HG02610 (cell line): ENCODE measurements at regions not wholly inside any gene's neighbourhood (a gene's known extent, or its start where the extent isn't known, plus 50 kb on each side); places are given as distances from the start of the nearest gene placed in this dataset.

Experiments
- ATAC-seq: cut with Tn5 transposase; IDR thresholded peaks from one replicate; pipeline ENCODE4 v1.9.1; 2021; ENCODE audit warnings: mild to moderate bottlenecking, moderate library complexity; ENCODE audit not compliant: unreplicated experiment

DNA sequence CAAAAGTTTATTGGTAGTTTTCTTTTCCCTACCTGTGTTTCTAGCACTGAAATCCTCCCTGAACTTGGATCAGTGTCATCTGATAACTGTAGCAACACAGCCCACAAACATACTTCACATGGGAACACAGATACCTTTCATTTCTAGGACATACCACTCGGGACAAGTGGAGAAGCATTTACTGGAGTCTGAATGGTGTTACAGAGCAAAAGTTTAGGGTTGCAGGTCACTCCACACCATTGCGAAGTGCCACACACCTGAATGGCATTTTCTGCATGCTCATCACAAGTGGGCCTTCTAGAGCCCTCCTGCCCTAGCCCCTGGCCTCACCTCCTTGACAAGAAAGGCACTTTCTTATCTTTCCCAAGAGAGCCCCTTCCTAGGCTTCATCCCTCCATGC, 184.8 kb upstream of the PKDCC start:
- ATAC-seq, result no peak

DNA sequence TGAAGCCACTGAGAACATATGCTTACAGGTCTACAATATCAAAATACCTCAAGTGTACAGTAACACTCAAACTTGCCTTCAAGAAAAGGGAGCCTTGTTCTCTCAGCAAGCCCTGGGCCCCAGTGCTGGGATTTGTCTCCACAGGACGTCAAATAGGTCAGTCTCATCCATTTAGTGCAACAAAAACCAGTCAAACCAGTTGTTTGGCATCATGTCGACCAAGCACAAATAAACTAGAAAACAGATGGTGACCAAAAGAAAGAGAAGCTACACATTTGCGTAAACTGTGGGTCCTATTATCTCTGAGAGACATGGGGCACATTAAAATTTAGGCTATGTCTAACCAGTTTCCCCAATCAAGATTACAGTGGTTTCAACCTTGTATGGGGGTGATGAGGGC, 182.6 kb upstream of the PKDCC start:
- ATAC-seq, result no peak

DNA sequence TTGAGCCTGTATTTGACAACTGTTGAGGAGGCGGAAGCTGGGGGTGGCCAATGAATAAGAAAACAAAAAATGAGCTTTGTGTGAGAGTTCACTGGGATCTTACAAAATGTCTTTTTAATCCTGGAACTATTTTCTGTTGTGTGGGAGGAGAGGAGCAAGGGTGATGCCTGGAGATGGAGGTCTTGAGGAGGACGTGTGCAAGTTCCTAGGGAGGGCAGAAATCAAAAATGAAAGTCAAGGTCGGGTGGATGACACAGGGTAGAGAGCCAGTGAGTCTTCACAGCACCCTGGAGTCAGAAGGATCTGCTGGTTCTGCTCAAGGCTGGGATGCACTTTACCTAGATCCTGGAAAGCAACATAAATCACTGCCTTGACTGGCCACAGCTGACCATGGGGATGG, 180.3 kb upstream of the PKDCC start:
- no peak for ATAC-seq

DNA sequence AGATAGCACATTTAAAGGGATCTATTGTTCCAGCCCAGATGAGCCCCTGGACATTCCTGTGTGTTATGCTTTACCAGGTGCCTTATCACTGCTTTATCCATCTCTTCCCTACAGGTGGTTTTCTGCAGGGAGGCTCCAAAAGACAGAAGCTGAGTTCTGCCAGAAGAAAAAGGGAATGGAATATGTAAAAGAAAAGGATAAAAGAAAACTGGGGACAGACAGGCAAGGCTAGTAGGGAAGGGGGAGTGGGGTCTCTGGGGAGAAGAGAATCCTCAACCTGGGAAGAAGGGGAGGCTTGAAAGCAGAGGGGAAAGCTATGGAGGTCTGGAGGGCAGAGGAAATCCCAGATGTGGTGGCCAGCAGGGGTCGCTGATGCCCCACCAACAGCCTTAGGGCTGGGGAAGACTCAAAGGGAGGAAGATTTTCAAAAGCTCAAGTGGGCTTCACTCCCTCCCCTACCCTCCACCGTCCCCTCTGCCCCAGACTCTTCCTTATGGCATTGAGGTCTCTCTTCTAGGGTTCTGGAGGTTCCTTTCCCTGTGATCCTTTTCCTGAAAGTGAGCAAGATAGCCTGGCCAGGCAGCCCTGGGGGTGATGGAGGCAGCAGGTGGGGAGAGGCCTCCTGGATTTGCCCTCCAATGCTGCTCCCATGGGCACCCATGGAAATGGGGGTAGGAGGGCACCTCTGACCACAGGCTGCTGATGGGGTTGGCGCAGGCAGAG, 178.1 kb upstream of the PKDCC start:
- ATAC-seq, result peak; percentile 67

DNA sequence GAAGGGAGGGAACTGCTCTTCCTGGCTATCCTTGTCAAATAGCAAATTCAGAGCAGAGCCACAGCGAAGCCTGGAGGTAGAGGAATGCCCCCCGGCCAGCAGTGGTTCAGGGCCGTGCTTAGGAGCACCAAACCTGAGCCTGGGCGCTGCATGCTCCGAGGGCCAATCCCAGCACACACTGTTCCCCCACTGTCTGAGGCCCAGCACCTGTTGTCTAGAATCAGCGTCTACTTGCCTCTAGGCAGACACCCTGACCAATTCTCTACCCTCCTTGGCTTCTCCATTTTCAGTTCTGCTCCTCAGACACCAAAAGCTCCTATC, 177.6 kb upstream of the PKDCC start:
- ATAC-seq, result no peak

DNA sequence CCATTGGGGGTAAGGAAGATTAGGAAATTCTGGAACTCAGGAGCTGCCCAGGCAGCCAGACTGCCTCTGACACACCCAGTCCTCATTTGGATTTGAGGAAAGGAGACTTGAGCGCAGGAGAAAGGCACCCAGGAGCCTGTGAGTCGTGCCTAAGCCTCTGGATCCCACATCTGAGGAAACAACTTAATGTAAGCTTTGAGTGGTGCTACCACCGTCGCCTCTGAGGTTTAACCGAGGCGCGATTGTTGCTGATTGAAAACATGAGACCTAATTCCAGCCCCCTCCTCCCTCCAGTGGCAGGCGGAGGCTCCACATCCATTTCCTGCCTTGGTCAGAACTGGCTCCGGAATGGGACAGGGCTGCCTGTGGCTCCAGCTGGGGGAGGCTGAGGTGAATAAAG, 176.7 kb upstream of the PKDCC start:
- no peak for ATAC-seq

DNA sequence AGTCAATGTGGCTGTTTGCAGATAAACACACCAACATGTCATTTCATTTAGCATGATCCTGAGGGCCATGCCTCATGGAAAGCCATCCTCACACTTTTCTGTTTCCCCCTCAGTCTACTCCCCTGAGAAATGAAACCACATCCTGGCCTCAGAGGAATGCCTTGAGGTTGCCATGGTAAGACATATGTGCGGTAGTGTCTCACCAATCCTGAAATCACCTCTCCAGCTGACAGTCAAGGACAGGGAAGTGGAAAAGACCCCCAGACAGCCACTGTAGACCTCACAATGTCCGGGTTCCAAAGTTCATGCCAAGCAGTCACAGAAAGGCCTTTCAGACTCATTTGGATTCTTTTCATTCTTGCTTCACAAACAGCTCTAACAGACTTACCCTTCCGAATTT, 175.2 kb upstream of the PKDCC start:
- ATAC-seq, result peak; percentile 40

DNA sequence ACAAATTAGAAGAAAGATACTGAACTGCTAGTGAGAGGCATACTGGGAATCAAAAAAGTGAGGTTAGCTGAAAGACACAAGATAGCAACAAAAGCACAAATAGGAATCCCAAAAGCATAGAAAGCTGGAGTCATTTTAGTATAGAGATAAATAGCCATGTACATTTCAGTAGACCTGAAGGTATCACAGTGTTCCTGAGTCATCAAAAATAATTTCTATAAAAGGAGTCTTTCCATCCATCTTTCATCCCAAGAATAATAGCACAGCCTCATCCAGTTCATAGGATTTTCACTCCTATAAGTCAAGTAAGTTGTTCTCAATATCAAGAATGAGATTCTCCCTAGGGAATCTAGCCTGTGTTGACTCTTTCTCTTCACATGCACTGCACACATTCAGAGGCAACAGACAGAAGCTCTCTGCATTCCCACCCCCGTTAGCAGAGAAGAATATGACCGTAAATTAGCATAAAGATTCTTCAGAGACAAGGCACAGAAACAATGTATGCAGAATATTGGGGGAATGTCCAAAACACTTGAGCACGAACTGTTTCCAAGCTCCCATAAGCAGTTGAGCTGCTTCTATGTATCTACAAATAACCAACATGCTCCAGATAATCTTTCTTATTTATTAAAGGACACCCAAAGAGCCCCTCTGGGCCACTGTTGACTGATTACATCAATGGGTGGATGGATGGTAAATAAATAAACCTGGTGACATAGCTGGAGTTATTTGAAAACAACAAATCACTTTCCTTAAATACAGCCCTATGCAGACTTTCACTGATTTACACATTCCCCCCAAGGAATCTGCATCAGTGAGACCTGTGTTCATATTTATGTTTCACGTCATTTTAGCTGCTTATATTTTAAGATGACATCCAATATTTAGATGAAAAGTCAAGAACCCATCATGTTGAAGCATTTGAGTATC, 174.5 kb upstream of the PKDCC start:
- ATAC-seq, result no peak

DNA sequence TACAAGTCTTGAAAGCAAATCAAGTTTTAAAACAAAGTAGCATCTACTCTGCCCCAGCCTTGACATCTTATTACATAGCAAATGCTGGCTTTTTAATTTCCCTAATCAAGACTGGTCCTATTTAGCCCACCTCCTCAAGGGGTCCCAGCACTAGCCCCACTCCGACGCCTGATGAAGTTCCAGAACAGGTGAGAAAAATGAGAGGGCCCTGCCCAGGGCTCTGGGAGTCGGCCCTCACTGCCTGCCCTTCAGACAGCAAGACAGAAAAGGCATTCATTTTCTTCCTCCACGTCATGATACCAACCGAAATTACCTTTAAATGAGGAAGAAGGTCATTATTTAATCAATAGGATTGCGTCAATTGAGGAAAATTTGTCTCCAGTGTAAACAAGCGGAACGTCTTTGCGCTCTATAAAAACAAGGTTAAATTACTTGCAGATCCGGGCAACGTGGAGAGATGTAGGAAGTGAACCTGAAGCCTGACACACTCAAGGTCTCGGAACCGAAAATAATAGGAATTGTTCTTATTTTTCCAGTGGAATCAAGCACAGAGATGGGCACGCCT, 170.6 kb upstream of the PKDCC start:
- ATAC-seq, result no peak

DNA sequence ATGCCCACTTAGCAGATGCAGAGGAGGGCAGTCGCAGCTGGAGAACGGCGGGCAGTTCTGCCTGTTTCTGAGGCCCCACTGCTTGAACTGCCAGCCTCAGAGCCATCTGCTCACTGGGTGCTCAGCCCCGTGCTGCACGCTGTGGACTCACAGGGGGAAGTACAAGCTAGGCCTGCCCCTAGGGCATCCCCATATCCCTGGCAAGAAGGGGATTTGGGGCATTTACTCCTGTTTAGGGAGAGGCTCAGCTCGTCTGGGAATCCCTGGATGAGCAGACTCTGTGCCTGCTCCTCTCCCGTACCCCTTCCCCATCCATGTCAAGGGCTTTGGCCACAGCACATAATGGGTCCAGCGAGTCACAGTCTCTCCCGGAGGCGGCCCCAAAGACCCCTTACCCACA, 169.8 kb upstream of the PKDCC start:
- no peak for ATAC-seq

DNA sequence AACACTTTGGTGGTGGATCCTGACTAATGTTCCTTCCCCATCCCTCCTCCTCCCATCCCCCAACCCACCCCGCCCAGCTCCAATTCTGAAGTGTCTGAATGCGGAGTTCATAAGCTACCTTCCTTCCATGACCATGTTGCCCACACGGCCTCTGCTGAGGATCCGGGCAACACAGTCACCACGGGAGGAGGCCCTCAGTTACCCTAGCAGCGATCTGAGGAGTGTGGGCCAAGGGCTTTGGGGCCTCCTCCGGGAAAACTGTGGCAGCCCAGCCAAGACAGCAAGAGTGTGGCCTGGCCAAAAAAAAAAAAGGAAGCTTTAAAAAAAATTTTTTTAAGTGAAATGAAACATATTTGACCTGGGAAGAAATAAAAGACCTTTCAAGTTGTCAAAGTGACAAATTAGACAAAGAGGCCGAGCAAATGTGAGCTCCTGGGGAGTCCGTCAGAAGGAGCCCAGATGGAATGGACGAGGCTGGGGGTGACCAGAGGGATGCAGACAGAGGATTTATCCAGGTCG, 169.0 kb upstream of the PKDCC start:
- no peak for ATAC-seq

DNA sequence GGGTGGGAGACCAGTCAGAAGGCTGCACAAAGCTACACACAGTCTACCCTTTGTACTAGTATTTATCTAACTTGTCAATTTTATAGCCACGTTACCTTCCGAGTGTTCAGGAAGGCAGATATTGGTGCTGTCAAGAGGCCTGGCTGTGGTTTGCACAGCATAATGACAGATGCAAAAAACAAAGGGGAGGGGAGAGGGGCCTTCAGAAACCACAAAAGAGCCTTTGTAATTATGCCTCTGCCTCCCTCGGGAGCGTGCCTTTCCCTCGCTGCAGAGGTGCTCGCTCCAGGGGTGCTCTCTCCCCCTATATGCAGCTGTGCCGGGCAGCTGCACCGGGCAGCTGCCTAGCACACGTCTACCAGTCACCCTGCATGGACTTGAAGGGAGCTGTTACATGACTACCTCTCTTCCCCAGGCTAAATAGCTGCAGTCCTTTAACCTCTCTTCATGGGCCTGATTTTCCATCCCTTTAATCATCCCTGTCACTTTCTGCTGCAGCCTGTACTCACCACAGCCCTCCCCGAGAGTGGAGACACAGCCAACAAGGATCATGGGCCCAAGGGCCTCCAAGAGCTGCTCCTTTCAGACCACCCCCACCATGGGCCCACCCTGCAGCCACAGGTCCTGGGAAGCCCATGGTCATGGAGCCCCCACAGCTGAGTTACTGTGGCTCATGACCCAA, 168.4 kb upstream of the PKDCC start:
- ATAC-seq, result no peak

DNA sequence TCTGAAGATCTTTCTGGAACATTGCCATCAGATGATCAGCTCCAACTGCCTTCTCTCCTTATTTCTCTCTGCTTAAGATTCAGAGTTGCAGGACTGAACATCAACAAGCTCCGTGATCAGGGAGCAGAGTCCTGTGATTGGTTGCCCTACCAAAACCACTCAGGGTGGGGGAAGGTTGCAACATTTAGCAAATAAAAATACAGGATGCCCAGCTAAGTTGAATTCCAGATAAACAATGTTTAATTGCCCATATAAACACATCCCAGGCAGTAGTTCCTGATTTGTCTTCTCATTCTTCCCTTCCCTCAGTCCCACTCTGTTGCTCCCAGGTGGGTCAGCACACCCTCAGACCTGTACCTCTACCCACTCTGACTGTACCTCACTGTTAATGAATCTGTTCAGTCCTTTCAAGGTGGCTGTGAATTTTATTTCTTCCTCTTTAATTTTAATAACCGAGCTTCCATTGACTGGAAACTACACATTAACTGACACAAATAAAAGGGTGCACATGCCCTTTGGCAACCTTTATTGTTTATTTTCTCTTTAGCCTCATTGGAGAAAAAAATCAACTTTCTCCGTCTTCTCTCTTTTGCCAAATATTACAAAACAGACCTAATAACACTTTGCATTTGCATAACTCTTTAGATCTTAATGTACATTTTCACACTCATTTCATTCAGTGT, 167.1 kb upstream of the PKDCC start:
- no peak for ATAC-seq

DNA sequence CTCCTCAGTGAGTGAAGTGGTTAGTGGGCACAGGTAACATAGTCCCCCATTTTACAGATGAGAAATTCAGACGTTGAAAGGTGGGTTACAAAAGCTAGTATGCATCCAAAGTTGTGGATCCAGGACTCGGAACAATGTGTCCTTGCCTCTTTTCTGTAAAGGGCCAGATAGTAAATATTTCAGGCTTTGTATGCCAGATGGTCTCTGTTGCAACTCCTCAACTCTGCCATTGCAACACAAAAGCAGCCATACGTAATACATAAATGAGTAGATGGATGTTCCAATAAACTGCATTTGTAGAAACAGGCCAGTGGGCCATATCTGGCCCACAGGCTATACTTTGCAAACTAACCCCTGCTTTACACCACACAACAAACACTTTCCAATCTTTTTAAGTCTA, 166.6 kb upstream of the PKDCC start:
- no peak for ATAC-seq

DNA sequence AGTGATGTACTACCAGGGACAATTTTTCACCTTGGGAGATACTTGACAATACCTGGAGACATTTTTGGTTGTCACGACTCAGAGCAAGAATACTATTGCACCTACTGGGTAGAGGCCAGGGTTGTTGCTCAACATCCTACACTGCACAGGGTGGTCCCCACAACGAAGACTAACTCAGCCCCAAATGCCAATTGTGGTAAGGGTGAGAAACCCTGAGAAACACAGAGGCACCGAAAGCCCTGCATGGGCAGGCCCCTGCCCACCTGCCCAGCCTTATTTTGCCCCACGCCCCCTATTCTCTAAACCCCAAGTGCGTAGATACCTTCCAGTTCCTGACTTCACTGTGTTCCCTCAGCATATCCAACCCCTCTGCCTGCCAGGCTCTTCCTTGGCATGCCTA, 163.1 kb upstream of the PKDCC start:
- ATAC-seq, result no peak

DNA sequence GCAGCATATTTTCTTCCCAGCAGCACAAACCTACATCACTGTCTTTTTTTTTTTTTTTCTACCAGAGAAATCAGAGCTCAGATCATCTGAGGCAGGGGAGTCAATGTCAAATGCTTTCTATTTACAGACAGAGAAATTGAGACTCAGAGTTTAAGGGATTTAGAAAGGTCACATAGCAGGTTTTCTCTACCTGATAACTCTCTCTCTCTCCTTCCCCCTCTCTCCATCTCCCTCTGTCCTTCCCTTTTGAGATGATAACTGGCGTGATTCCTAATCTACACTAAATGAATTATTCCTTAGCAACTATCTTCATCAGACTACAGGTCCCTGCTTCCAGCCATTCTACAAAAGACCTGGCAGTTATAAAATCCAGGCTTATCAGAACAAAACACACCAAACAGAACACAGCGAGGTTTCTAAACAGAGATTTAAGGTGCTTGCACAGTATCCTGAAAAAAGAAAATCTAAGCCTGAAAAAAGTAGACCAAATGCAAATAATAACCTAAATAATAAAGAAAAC, 161.6 kb upstream of the PKDCC start:
- ATAC-seq, result no peak

DNA sequence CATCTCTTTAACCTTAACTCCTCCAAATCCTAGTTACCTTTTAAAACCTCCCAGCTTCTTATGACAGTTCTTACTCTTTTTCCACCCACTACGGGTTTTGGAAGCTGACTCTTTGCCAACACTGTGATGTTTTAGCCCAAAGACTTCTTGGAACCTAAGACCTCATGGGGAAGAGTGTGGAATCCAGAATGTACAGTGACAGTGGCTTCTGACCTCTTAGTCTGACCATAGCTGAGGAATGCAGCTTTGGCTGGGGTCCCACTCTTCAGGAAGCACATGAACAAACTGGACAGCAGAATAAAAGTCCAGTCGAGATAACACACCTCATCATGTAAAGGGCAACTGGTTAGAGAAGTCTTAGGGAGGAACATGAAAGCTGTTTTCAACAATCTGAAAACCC, 161.1 kb upstream of the PKDCC start:
- no peak for ATAC-seq

DNA sequence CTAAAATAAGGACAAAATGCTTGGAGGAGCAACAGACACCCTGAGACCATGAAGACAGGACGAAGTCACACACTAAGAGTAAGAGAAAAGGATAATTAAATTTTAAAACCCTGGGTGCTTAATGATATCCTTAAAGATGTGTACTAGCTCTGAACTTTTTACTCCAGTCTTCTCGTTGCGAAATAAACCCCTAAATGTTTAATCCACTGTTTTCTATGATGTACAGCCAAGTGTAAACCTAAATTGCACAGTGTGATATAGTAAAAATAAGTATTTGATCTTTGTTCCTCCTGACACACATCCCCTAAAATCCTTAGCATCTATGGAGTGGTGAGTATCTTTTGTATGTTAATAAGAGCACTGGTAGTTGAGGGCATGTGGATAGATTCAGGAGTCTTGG, 157.5 kb upstream of the PKDCC start:
- ATAC-seq, result no peak

DNA sequence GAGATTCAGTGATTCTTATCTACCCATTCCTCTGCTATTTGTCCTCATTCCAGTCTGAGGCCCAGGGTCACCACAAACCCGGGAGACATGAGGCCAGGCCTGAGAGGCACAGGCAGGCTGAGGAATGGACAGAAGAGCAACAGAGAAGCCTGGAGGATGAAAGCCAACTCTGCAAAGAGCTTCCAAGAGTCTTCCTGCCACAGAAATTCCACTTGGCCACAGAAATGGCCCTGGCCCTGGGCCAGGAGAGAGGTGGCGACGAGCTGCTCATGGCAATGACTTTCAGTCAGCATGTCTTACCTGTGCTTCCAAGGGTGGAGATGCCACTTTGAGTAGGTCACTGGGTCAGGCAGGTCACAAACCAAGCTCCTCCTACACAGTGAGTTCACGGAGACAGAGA, 155.3 kb upstream of the PKDCC start:
- ATAC-seq, result no peak

DNA sequence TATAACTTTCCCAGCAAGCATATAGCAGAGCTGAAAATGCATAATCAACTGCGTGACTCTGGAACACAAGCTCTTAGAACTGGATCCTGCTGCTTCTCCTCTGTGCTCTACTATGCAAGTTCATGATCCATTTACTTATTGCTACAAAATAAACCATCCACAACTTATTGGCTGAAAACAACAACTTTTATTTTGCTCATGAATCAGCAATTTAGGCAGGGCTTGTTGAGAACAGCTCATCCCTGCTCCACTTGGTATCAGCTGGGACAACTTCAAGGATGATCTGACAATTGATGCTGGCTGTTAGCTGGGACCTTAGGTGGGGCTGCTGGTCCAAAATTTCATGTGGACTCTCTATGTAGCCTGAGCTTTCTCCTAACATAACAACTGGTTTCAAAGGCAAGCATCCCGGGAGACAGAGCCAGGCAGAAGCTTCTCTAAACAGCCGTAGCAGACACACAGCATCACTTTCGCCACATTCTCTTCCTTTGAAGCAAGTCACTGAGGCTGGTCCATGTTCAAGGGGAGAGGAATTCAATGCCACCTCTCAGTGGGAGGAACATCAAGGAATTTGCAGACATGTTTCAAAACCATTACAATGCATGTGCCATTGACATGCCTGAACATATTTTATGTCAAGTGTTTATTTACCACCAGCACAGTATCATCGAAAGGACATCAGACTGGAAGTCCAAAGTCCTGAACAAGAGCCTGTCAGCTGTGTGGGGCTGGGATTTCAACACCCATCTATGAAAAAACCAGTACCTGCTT, 153.1 kb upstream of the PKDCC start:
- ATAC-seq, result no peak
